VCaP (cell line): ENCODE measurements at regions not wholly inside any gene's neighbourhood (a gene's known extent, or its start where the extent isn't known, plus 50 kb on each side); places are given as distances from the start of the nearest gene placed in this dataset.

Source experiments
- H3K27ac ChIP-seq: fragments of 450-650 bp; 2 replicates; pipeline ENCODE4 v1.5.1; 2017
- TF ChIP-seq, protein P1 (sequence below): fragments of 450-650 bp; conservative IDR thresholded peaks from 2 replicates; pipeline ENCODE4 v1.5.1; 2017; ENCODE audit warnings: mild to moderate bottlenecking, moderate library complexity

DNA sequence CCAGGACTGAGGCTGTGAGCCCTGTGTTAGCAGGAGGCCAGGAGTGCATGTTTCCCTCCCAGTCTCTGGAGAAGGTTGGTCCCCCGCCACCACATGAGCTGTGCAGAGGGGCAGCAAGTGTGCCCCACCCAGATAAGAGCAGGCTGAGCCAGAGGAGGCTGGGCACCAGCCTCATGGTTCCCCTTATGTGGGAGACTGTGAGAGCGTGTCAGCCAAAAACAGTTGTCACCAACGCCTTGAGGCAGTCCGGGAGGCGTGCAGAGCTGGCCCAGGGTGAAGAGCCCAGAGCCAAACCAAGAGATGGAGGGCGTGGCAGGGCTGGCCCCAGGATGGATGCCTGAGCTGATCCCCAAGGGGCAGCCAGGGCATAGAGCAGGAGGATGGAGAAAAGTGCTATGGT is 128.7 kb upstream of the GLI2 start:
- no peak overlapping the region for H3K27ac ChIP-seq
- TF ChIP-seq, protein P1, sequence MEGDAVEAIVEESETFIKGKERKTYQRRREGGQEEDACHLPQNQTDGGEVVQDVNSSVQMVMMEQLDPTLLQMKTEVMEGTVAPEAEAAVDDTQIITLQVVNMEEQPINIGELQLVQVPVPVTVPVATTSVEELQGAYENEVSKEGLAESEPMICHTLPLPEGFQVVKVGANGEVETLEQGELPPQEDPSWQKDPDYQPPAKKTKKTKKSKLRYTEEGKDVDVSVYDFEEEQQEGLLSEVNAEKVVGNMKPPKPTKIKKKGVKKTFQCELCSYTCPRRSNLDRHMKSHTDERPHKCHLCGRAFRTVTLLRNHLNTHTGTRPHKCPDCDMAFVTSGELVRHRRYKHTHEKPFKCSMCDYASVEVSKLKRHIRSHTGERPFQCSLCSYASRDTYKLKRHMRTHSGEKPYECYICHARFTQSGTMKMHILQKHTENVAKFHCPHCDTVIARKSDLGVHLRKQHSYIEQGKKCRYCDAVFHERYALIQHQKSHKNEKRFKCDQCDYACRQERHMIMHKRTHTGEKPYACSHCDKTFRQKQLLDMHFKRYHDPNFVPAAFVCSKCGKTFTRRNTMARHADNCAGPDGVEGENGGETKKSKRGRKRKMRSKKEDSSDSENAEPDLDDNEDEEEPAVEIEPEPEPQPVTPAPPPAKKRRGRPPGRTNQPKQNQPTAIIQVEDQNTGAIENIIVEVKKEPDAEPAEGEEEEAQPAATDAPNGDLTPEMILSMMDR: no peak

DNA sequence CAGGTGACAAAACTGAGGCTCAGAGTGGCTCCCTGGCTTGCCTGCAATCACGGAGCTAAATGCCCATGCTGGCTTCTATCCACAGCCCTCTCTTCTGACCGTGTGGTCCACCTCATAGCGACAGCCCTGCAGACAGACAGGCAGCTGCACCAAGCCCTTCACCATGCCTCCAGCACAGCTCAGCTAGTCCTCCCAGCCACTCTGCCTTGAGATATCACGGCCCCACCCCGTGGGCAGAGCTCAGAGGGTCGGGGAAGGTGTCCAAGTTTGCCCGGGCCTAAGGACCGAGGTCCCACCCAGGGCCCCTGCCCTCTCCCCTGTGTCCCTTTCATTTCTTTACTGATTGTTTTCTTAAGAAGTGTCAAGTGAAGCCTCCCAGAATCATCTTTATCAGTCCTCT is 128.2 kb upstream of the GLI2 start:
- H3K27ac ChIP-seq: no peak overlapping the region
- TF ChIP-seq, protein P1: no peak

DNA sequence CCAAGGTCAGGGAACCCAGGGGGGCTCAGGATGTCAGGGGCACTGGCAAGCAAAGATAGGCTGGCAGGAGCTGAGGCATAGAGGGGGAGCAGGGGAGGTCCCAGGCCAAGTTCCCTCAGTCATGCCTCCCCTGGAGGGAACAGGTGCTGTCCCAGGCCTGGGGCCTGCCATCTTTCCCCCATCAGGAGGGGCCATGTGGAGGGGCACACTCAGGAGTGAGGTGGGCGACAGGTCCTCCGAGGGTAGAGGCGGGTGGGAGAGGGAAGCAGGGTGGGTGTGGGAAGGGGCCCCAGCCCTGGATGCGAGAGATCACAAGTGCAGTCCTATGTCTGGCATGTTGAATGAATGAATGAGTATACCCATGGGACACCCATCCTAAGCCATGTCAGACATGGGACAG is 127.7 kb upstream of the GLI2 start:
- no peak overlapping the region for H3K27ac ChIP-seq
- TF ChIP-seq, protein P1: no peak

DNA sequence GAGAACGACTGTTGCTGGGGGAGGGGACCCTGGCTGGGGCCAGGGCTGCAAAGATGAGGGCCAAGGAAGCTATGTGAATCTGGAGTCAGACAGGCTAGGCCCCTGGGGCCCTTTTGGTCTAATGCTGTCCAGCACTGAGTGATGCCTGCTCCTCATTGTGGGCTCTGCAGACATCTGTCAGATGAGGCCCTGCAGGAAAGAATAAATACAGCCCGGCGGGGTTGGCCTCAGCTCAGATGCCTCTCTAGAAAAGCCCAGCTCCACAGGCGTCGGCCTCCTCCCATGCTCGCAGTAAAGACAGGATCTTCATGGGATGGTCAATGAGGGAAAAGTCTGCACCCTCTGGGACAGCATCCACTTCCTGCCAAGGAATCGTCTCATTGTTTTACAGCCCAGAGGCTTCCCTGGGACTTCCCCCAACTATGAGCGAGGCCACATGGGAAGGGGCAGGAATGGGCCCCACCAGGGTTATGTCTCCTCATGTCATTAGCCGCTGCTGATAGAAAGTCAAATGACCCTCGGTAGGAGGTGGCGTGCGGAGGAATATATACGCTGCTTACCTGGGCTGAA is 125.8 kb upstream of the GLI2 start:
- no peak overlapping the region for H3K27ac ChIP-seq
- TF ChIP-seq, protein P1: no peak

DNA sequence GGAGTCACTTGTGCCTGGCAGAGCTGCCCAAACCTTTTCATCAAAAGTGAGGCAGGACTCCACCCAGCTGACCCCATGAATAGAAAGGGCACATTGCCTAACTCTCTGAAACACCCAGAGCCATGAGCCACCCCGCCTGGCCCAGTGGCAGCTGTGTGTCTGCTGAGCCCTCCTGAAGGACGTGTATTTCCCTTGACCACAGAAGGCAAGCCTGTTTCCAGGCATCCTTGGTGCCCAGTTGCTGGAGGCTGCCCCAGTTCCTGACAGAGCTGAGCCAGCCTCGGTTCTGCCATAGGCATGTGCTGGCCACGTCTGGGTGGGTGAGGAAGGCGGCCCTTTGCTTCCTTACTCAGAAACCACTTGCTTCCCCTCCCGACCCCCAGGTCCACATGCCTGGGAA is 124.7 kb upstream of the GLI2 start:
- TF ChIP-seq, protein P1: no peak
- H3K27ac ChIP-seq: no peak overlapping the region

DNA sequence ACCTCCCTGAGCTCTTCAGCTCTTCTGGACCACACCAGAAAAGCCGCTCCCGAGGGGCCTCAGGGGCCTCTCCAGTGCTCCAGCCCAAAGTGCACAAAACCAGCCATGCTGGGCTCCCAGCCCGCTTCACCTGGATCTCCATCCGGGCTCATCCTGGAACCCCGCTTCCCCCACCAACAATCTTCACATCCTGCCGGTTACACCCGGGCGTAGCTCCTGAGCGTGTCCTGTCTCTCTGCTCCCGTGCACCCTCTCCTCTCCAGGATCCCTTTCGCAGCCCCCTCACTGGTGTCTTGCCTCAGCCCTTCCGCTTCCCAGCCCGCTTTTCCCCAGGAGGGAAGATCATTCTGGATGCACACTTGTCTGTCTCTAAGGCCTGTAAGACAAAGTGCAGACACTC is 123.7 kb upstream of the GLI2 start:
- TF ChIP-seq, protein P1: no peak
- no peak overlapping the region for H3K27ac ChIP-seq

DNA sequence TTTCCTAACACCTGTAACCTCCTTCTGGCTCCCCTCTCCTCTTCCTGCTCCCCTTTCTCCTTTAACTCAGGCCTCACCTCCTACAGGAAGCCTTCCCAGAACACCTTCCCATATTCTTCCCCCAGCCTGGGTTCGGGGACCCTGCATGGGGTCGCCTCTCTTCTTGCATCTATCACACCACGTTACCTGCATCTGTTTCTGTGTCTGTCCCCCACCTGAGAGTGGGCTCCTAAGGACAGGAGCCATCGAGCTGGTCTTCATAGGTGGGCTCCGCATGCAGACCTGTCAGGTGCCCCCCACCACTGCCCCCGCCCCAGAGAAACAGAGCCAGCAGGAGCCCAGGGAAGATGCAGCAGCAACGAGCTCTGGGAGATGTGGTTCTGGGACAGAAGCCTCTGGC is 123.2 kb upstream of the GLI2 start:
- TF ChIP-seq, protein P1: no peak

More for the DNA sequence above, 123.2 kb upstream of the GLI2 start:
- H3K27ac ChIP-seq: no peak overlapping the region
